ENCODE measurements at regions not wholly inside any gene's neighbourhood (a gene's known extent, or its start where the extent isn't known, plus 50 kb on each side); places are given as distances from the start of the nearest gene placed in this dataset.

DNA sequence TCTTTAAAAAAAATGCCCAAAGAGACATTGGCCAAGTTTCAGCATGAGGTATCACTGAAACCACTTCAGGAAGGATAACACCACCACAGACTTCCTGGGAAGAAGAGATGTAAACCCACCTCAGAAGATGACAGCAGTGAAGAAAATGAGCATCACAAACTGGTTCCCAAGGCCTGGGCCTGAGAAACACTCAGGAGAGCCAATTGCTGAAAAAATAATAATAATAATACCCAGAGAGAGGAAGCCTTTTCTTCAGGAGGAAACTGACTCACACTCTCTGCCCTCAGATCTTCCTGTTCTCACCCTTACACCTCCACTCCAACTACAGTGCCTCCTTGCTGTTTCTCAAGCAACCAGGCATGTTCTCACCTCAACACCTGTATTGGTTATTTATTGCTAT lies 68.1 kb upstream of the MAFB start:
- Histone ChIP-seq H4K20me1 (replicated peaks in 1 of 2; ENCODE audit: control insufficient read depth in 1 of 2, insufficient read depth in 2 of 2, low read length in 2 of 2) (no peaks in the 10 kb centered on the region), H3K4ac (replicated peaks; ENCODE audit: insufficient read length, low read depth, low read length) (no peak overlapping the region), H3K4me1 (replicated peaks in 1 of 4; ENCODE audit: control insufficient read depth in 3 of 4, insufficient read depth in 4 of 4, low read length in 3 of 4) (peaks cover 0 to 4% (median 2%) of the 10 kb centered on the region in 4 experiments; a peak in 4 of 7 replicates), H2BK20ac (ENCODE audit: low read length) (no peak overlapping the region), H3K79me1 (ENCODE audit: low read depth, low read length) (no peaks in the 10 kb centered on the region), H3K9me3 (ENCODE audit: insufficient read depth in 2 of 2, low read depth in 1 of 2, low read length in 1 of 2) (no peaks in the 10 kb centered on the region), H2BK120ac (replicated peaks; ENCODE audit: low read depth, low read length) (no peak overlapping the region), H4K91ac (replicated peaks; ENCODE audit: insufficient read length, low read length) (no peak overlapping the region), H2BK12ac (ENCODE audit: low read depth, low read length) (no peak overlapping the region), H3K36me3 (ENCODE audit: control insufficient read depth in 2 of 4, insufficient read depth in 4 of 4, low read length in 3 of 4) (no peaks in the 10 kb centered on the region; a peak in 1 of 8 replicates), H2AK5ac (ENCODE audit: low read depth, low read length) (no peak overlapping the region), H2BK5ac (ENCODE audit: low read depth, low read length) (no peak overlapping the region), H3K4me3 (ENCODE audit: extremely low read depth in 1 of 4, insufficient read depth in 2 of 4, low read depth in 3 of 4, low read length in 4 of 4) (no peak overlapping the region), H3K9ac (replicated peaks in 1 of 4; ENCODE audit: extremely low read depth in 1 of 4, low read depth in 3 of 4, low read length in 3 of 4) (no peak overlapping the region), H3K4me2 (ENCODE audit: insufficient read depth in 1 of 2, low read depth in 2 of 2, low read length in 2 of 2) (no peak overlapping the region), H3K27ac (ENCODE audit: low read depth, low read length) (no peak overlapping the region), H3K23ac (ENCODE audit: insufficient read length) (no peak overlapping the region), H3K27me3 (replicated peaks in 1 of 4; ENCODE audit: control insufficient read depth in 3 of 4, extremely low read depth in 1 of 4, insufficient read depth in 3 of 4, low read length in 3 of 4) (no peaks in the 10 kb centered on the region), H3K18ac (ENCODE audit: extremely low read depth, low read length) (no peak overlapping the region), H3K23me2 (ENCODE audit: low read depth, low read length) (no peaks in the 10 kb centered on the region), H3K79me2 (ENCODE audit: control insufficient read depth in 1 of 2, insufficient read depth in 2 of 2, low read length in 2 of 2) (no peaks in the 10 kb centered on the region), H2BK15ac (ENCODE audit: low read length) (no peak overlapping the region), H4K8ac (ENCODE audit: extremely low read depth, insufficient read depth, low read length) (no peak overlapping the region), H4K5ac (ENCODE audit: insufficient read length, low read depth, low read length) (no peak overlapping the region), H3K14ac (ENCODE audit: insufficient read length) (no peak overlapping the region), H2AFZ (ENCODE audit: low read length) (no peak overlapping the region), H3K56ac (replicated peaks; ENCODE audit: insufficient read length, low read depth, low read length) (no peak overlapping the region)
- no peak for FAIRE-seq
- ChIA-PET CTCF (ENCODE audit: partially characterized antibody) (interaction anchor here (1.1 to 1.7 kb wide), 3 partner anchors 14 to 22 kb away, joined by 3 to 8 read pairs (median 4); no protein-coding TSS in a partner anchor), POLR2A (ENCODE audit: partially characterized antibody) (no interaction called here)
- TF ChIP-seq CREB1 (IDR thresholded peaks at IDR 0.05) (no peak), RNF2 (IDR thresholded peaks at IDR 0.05; ENCODE audit: borderline replicate concordance, low read depth, low read length, missing control alignments, poor library complexity, severe bottlenecking) (no peak), GABPA (IDR thresholded peaks at IDR 0.05; ENCODE audit: borderline replicate concordance, insufficient read depth, low read length) (no peak), TEAD4 (IDR thresholded peaks at IDR 0.05; ENCODE audit: low read depth, low read length) (no peak), KDM4A (IDR thresholded peaks at IDR 0.05; ENCODE audit: low read depth, low read length, severe bottlenecking) (no peak), FOSL1 (IDR thresholded peaks at IDR 0.05; ENCODE audit: insufficient read depth, low read depth, low read length) (no peak), ASH2L (IDR thresholded peaks at IDR 0.05; ENCODE audit: low read length) (no peak), RAD21 (IDR thresholded peaks at IDR 0.05 in 1 of 2, conservative IDR thresholded peaks at IDR 0.05 in 1 of 2; ENCODE audit: low read depth in 2 of 2, low read length in 2 of 2) (no peak), CHD2 (IDR thresholded peaks at IDR 0.05; ENCODE audit: low read length) (no peak), E2F6 (IDR thresholded peaks at IDR 0.05) (no peak)
- no peak for DNase-seq (ENCODE audit: low read depth in 1 of 2, low spot score in 2 of 2)
